ENCODE measurements at regions not wholly inside any gene's neighbourhood (a gene's known extent, or its start where the extent isn't known, plus 50 kb on each side); places are given as distances from the start of the nearest gene placed in this dataset.

DNA sequence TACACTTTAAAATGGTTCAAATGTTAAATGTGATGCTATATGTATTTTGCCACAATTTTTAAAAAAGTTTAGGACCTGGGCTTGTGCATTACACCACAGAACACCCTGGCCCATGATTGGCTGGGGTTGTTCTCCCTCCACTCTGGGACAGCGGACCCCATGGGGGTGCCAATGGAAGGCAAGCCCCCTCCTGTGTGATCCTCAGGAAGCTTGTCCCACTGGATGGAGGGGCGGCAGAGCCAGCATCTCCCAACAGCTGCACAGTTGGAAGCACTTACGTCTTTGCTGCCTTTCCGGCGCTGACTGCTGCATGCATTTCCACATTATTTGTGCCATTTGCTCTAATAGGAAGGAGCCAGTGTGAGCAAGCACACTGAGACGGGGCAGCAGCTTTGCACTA lies 196.5 kb downstream of the SHANK2 start (continued):
- TF ChIP-seq, protein P1, sequence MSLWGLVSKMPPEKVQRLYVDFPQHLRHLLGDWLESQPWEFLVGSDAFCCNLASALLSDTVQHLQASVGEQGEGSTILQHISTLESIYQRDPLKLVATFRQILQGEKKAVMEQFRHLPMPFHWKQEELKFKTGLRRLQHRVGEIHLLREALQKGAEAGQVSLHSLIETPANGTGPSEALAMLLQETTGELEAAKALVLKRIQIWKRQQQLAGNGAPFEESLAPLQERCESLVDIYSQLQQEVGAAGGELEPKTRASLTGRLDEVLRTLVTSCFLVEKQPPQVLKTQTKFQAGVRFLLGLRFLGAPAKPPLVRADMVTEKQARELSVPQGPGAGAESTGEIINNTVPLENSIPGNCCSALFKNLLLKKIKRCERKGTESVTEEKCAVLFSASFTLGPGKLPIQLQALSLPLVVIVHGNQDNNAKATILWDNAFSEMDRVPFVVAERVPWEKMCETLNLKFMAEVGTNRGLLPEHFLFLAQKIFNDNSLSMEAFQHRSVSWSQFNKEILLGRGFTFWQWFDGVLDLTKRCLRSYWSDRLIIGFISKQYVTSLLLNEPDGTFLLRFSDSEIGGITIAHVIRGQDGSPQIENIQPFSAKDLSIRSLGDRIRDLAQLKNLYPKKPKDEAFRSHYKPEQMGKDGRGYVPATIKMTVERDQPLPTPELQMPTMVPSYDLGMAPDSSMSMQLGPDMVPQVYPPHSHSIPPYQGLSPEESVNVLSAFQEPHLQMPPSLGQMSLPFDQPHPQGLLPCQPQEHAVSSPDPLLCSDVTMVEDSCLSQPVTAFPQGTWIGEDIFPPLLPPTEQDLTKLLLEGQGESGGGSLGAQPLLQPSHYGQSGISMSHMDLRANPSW (CRISPR knock-in tag; IDR thresholded peaks at IDR 0.05), result no peak
- no peak for TF ChIP-seq HNRNPH1 (optimal IDR thresholded peaks at IDR 0.05; ENCODE audit: low read depth, low read length)
- TF ChIP-seq RAD21 (CRISPR knock-in tag; conservative IDR thresholded peaks at IDR 0.05 in 1 of 2, IDR thresholded peaks at IDR 0.05 in 1 of 2), result no peak
- TF ChIP-seq, protein P2, sequence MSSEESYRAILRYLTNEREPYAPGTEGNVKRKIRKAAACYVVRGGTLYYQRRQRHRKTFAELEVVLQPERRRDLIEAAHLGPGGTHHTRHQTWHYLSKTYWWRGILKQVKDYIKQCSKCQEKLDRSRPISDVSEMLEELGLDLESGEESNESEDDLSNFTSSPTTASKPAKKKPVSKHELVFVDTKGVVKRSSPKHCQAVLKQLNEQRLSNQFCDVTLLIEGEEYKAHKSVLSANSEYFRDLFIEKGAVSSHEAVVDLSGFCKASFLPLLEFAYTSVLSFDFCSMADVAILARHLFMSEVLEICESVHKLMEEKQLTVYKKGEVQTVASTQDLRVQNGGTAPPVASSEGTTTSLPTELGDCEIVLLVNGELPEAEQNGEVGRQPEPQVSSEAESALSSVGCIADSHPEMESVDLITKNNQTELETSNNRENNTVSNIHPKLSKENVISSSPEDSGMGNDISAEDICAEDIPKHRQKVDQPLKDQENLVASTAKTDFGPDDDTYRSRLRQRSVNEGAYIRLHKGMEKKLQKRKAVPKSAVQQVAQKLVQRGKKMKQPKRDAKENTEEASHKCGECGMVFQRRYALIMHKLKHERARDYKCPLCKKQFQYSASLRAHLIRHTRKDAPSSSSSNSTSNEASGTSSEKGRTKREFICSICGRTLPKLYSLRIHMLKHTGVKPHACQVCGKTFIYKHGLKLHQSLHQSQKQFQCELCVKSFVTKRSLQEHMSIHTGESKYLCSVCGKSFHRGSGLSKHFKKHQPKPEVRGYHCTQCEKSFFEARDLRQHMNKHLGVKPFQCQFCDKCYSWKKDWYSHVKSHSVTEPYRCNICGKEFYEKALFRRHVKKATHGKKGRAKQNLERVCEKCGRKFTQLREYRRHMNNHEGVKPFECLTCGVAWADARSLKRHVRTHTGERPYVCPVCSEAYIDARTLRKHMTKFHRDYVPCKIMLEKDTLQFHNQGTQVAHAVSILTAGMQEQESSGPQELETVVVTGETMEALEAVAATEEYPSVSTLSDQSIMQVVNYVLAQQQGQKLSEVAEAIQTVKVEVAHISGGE (CRISPR knock-in tag; IDR thresholded peaks at IDR 0.05), result no peak
- no peak for TF ChIP-seq EWSR1 (IDR thresholded peaks at IDR 0.05; ENCODE audit: borderline replicate concordance, low read depth, partially characterized antibody)
